ENCODE measurements at regions not wholly inside any gene's neighbourhood (a gene's known extent, or its start where the extent isn't known, plus 50 kb on each side); places are given as distances from the start of the nearest gene placed in this dataset.

DNA sequence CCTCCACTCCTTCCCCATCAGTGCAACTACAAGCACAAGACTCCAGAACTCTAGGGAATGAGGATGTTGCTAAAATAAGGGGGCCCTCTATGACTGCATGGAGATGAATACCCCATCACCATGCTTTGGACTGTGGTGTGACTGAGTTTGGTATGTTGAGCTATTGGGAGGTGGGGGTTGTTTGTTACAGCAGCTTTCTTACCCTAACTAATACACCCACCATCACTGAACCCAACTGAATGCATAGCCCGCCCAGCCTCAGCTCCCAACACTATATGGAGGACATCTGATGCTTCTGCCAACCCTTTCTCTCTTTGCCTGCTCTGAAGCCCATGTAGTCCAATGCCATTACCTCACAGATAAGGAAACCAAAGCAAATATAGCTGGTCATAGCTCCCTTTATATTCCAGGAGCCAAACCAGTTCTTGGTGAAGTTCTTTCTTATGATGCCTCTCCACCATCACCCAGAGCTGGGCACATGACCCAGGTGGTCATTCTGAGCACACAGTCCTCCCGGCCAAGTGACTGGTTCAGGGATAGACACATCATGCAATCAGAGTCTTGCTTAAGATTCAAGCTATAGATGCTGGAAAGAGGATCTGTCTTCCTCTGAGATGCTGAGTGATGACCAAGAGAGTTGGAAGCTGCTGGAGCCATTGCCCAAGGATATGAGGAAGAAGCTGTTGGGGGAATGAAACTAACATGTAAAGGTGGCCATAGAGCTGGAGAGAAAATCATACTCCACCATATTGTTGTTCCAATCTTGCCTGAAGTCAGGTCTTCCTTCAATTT lies 155.6 kb upstream of the HAAO start:
- Histone ChIP-seq H3K36me3 (ENCODE audit: control insufficient read depth, insufficient read depth, low read length) (no peaks in the 10 kb centered on the region), H2AFZ (ENCODE audit: low read length) (no peak overlapping the region), H3K27ac (ENCODE audit: insufficient read depth, low read length) (no peak overlapping the region), H3K27me3 (ENCODE audit: control insufficient read depth, insufficient read depth, low read length) (no peaks in the 10 kb centered on the region), H3K4me1 (ENCODE audit: control insufficient read depth, extremely low read depth, insufficient read depth, low read length) (peaks cover 8% of the 10 kb centered on the region), H3K79me2 (ENCODE audit: control insufficient read depth, insufficient read depth, low read length) (no peaks in the 10 kb centered on the region), H3K4me3 (replicated peaks in 1 of 4; ENCODE audit: control extremely low read depth in 1 of 4, insufficient read depth in 1 of 4, low read depth in 3 of 4, low read length in 4 of 4) (no peak overlapping the region), H4K20me1 (ENCODE audit: control insufficient read depth, extremely low read depth, insufficient read depth, low read length) (no peaks in the 10 kb centered on the region), H3K9me3 (ENCODE audit: control insufficient read depth, insufficient read depth, low read depth, low read length) (no peaks in the 10 kb centered on the region), H3K4me2 (ENCODE audit: extremely low read depth, insufficient read depth, low read length) (no peak overlapping the region), H3K9ac (ENCODE audit: insufficient read depth, low read length) (no peak overlapping the region)
- no peak for DNase-seq (ENCODE audit: low read depth in 2 of 2)
- TF ChIP-seq EZH2 (IDR thresholded peaks at IDR 0.05; ENCODE audit: low read length, missing control alignments), result no peak
- no peak for TF ChIP-seq CTCF (conservative IDR thresholded peaks at IDR 0.05 in 1 of 2, IDR thresholded peaks at IDR 0.05 in 1 of 2; ENCODE audit: low read depth in 1 of 2, low read length in 2 of 2)

- peak in 1 of 2 donors; percentile 49 for DNase-seq (ENCODE audit: low read depth in 2 of 2)
- Histone ChIP-seq H3K4me2 (ENCODE audit: extremely low read depth, insufficient read depth, low read length) (no peak overlapping the region), H3K27ac (ENCODE audit: insufficient read depth, low read length) (no peak overlapping the region), H3K4me1 (ENCODE audit: control insufficient read depth, extremely low read depth, insufficient read depth, low read length) (peaks cover 2% of the 10 kb centered on the region), H3K27me3 (ENCODE audit: control insufficient read depth, insufficient read depth, low read length) (no peaks in the 10 kb centered on the region), H4K20me1 (ENCODE audit: control insufficient read depth, extremely low read depth, insufficient read depth, low read length) (no peaks in the 10 kb centered on the region), H3K36me3 (ENCODE audit: control insufficient read depth, insufficient read depth, low read length) (no peaks in the 10 kb centered on the region), H3K9me3 (ENCODE audit: control insufficient read depth, insufficient read depth, low read depth, low read length) (no peaks in the 10 kb centered on the region), H2AFZ (ENCODE audit: low read length) (no peak overlapping the region), H3K4me3 (replicated peaks in 1 of 4; ENCODE audit: control extremely low read depth in 1 of 4, insufficient read depth in 1 of 4, low read depth in 3 of 4, low read length in 4 of 4) (no peak overlapping the region), H3K9ac (ENCODE audit: insufficient read depth, low read length) (no peak overlapping the region), H3K79me2 (ENCODE audit: control insufficient read depth, insufficient read depth, low read length) (no peaks in the 10 kb centered on the region)
- no peak for TF ChIP-seq EZH2 (IDR thresholded peaks at IDR 0.05; ENCODE audit: low read length, missing control alignments)
- TF ChIP-seq CTCF (conservative IDR thresholded peaks at IDR 0.05 in 1 of 2, IDR thresholded peaks at IDR 0.05 in 1 of 2; ENCODE audit: low read depth in 1 of 2, low read length in 2 of 2), result no peak
Measured at GRCh38 chr2:42944779-42945415, 152.5 kb upstream of the HAAO start.

- H4K20me1 ChIP-seq (ENCODE audit: control insufficient read depth, extremely low read depth, insufficient read depth, low read length), result no peaks in the 10 kb centered on the region
- no peaks in the 10 kb centered on the region for H3K9me3 ChIP-seq (ENCODE audit: control insufficient read depth, insufficient read depth, low read depth, low read length)
- no peak for DNase-seq (ENCODE audit: low read depth in 2 of 2)
- no peaks in the 10 kb centered on the region for H3K79me2 ChIP-seq (ENCODE audit: control insufficient read depth, insufficient read depth, low read length)
- no peak overlapping the region for H2AFZ ChIP-seq (ENCODE audit: low read length)
- H3K9ac ChIP-seq (ENCODE audit: insufficient read depth, low read length), result no peak overlapping the region
- TF ChIP-seq EZH2 (IDR thresholded peaks at IDR 0.05; ENCODE audit: low read length, missing control alignments) (no peak), CTCF (conservative IDR thresholded peaks at IDR 0.05 in 1 of 2, IDR thresholded peaks at IDR 0.05 in 1 of 2; ENCODE audit: low read depth in 1 of 2, low read length in 2 of 2) (no peak)
- peaks cover 2% of the 10 kb centered on the region for H3K4me1 ChIP-seq (ENCODE audit: control insufficient read depth, extremely low read depth, insufficient read depth, low read length)
- no peaks in the 10 kb centered on the region for H3K27me3 ChIP-seq (ENCODE audit: control insufficient read depth, insufficient read depth, low read length)
- no peaks in the 10 kb centered on the region for H3K36me3 ChIP-seq (ENCODE audit: control insufficient read depth, insufficient read depth, low read length)
- no peak overlapping the region for H3K27ac ChIP-seq (ENCODE audit: insufficient read depth, low read length)
- no peak overlapping the region for H3K4me2 ChIP-seq (ENCODE audit: extremely low read depth, insufficient read depth, low read length)
- H3K4me3 ChIP-seq (replicated peaks in 1 of 4; ENCODE audit: control extremely low read depth in 1 of 4, insufficient read depth in 1 of 4, low read depth in 3 of 4, low read length in 4 of 4), result no peak overlapping the region
Measured at GRCh38 chr2:42942990-42943493, 150.7 kb upstream of the HAAO start.

Measured in fibroblast of lung (primary cell).